NT2/D1 (cell line): ENCODE measurements at regions not wholly inside any gene's neighbourhood (a gene's known extent, or its start where the extent isn't known, plus 50 kb on each side); places are given as distances from the start of the nearest gene placed in this dataset.

ENCODE experiments used
- SUZ12 ChIP-seq: IDR thresholded peaks from 2 replicates; pipeline ENCODE4 v1.6.1; 2011; ENCODE audit not compliant: insufficient read length, insufficient read depth; ENCODE audit errors: extremely low read depth
- YY1 ChIP-seq: IDR thresholded peaks from 2 replicates; pipeline ENCODE4 v1.6.1; 2011; ENCODE audit not compliant: insufficient read length, insufficient read depth
- ZNF274 ChIP-seq: IDR thresholded peaks from 2 replicates; pipeline ENCODE4 v1.6.1; 2011; ENCODE audit warnings: mild to moderate bottlenecking, low read depth, low read length

- TF ChIP-seq YY1 (no peak), ZNF274 (no peak), SUZ12 (no peak)
These were observed 354.9 kb upstream of the SPRY2 start for GRCh38 chr13:80695841-80696240.
